ENCODE measurements at regions not wholly inside any gene's neighbourhood (a gene's known extent, or its start where the extent isn't known, plus 50 kb on each side); places are given as distances from the start of the nearest gene placed in this dataset.

DNA sequence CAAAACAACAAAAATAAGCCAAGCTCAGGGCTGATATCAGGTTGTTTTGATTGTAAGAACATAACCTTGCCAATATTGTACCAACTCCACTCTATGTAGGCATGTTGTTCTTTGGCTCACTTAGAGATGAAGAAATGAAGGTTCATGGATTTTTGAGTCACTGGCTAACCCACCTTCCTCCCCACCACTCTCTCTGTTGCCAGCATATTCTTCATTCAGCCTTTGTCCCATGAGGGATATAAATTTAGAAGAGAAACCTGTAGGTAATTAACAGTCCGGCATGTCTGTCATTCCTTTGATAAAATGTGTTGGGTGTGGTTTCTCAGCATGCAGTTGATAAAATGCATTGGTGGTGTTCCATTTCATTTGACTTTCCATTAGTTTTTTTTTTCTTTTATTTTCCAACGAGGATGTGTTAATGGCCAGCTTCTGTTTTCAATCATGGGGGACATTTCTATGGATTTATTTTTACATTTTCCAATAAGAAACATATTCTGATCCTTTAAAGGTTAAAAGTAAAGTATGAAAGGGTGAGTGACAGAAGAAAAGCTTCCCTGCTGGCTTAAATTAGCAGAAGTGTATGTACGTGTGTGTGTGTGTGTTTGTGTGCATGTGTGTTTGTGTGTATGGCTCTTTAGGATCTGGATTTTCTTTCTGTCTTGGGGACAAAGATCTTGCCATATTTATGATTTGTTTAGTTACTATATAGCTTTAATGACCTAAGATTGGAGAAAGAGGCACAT lies 166.2 kb upstream of the KCNJ16 start:
- in situ Hi-C loops (cut with MboI): no loop called here
- no peak overlapping the region; the same call in 1 of the 2 replicates for H2AFZ ChIP-seq (ENCODE audit: low read depth, low read length)
- no peaks in the 10 kb centered on the region for H3K79me2 ChIP-seq (ENCODE audit: control insufficient read depth, insufficient read depth, low read length)
- POLR2A ChIA-PET: no interaction called here
- H3K9me1 ChIP-seq (ENCODE audit: control insufficient read depth, insufficient read depth, low read length): no peaks in the 10 kb centered on the region
- H3K4me3 ChIP-seq: no peak overlapping the region
- H3K27me3 ChIP-seq (ENCODE audit: control insufficient read depth in 2 of 2, insufficient read depth in 2 of 2, low read length in 2 of 2): no peaks in the 10 kb centered on the region
- no peaks in the 10 kb centered on the region for H4K20me1 ChIP-seq (replicated peaks; ENCODE audit: control insufficient read depth, insufficient read depth, low read length)
- no peaks in the 10 kb centered on the region for H3K9me3 ChIP-seq (replicated peaks; ENCODE audit: control insufficient read depth, insufficient read depth, low read depth, low read length)
- no peak overlapping the region; a peak in 1 of 4 replicates for H3K9ac ChIP-seq (ENCODE audit: insufficient read depth in 1 of 2, low read depth in 2 of 2, low read length in 2 of 2)
- no peaks in the 10 kb centered on the region for H3K36me3 ChIP-seq (ENCODE audit: control insufficient read depth, insufficient read depth, low read length)
- no TSS peak for BruUV-seq (replicated peaks)
- H3K4me1 ChIP-seq (replicated peaks in 1 of 2; ENCODE audit: control insufficient read depth in 2 of 2, insufficient read depth in 2 of 2, low read length in 2 of 2): peaks cover 0 to 8% of the 10 kb centered on the region in 2 experiments; a peak in 2 of 5 replicates
- intact Hi-C loops (cut with micrococcal nuclease): no loop called here
- DNase-seq (ENCODE audit: extremely low read depth in 1 of 4, low spot score in 3 of 4): peak in 1 of 4 experiments; percentile 18
- peak; percentile 70 for FAIRE-seq
- CTCF ChIA-PET (ENCODE audit: low intra/inter-chr PET ratio): no interaction called here
- TF ChIP-seq MEIS2 (IDR thresholded peaks at IDR 0.05; ENCODE audit: partially characterized antibody) (peak; percentile 56), ZNF140 (CRISPR knock-in tag; IDR thresholded peaks at IDR 0.05) (no peak), NONO (IDR thresholded peaks at IDR 0.05; ENCODE audit: low read depth in 2 of 2, low read length in 1 of 2) (no peak), ZNF644 (tag; IDR thresholded peaks at IDR 0.05; ENCODE audit: low read depth) (no peak), POLR2B (IDR thresholded peaks at IDR 0.05; ENCODE audit: low read depth, partially characterized antibody) (no peak), MCM3 (IDR thresholded peaks at IDR 0.05) (no peak), PKNOX1 (IDR thresholded peaks at IDR 0.05) (peak; percentile 31; the same call in 1 of the 2 replicates), ATF2 (CRISPR knock-in tag; IDR thresholded peaks at IDR 0.05) (no peak), ILK (tag; IDR thresholded peaks at IDR 0.05; ENCODE audit: borderline replicate concordance, low read depth) (no peak), CBFA2T3 (IDR thresholded peaks at IDR 0.05) (peak; percentile 40)
- TF ChIP-seq, protein P1, sequence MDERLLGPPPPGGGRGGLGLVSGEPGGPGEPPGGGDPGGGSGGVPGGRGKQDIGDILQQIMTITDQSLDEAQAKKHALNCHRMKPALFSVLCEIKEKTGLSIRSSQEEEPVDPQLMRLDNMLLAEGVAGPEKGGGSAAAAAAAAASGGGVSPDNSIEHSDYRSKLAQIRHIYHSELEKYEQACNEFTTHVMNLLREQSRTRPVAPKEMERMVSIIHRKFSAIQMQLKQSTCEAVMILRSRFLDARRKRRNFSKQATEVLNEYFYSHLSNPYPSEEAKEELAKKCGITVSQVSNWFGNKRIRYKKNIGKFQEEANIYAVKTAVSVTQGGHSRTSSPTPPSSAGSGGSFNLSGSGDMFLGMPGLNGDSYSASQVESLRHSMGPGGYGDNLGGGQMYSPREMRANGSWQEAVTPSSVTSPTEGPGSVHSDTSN (CRISPR knock-in tag; IDR thresholded peaks at IDR 0.05; ENCODE audit: low read depth): no peak
- TF ChIP-seq, protein P1 (tag; conservative IDR thresholded peaks at IDR 0.05; ENCODE audit: low read depth): peak; percentile 22; the same call in 1 of the 2 replicates
- no peak overlapping the region for H3K4me2 ChIP-seq (ENCODE audit: insufficient read depth, low read length)
- H3K27ac ChIP-seq (ENCODE audit: extremely low read depth, low read depth, low read length): peak overlapping the region; percentile 26; the same call in 1 of the 3 replicates
- peak; percentile 48 for ATAC-seq
- WGBS (ENCODE audit: insufficient coverage, low coverage, missing lambda C conversion rate): 8% methylated on average over 3 of the region's 3 CpGs

Data from K562 (cell line).